A549 (cell line): ENCODE measurements at regions not wholly inside any gene's neighbourhood (a gene's known extent, or its start where the extent isn't known, plus 50 kb on each side); places are given as distances from the start of the nearest gene placed in this dataset.

Experiments
- CTCF ChIP-seq: fragments of >200 bp; sonication (Bioruptor Twin); formaldehyde crosslinking; IDR thresholded peaks from 3 replicates; pipeline ENCODE4 v1.5.1; 2016
- EP300 ChIP-seq, 2 experiments: fragments of >200 bp; sonication (Bioruptor Twin); formaldehyde crosslinking; IDR thresholded peaks; 2 replicates in 1 of 2; 3 replicates in 1 of 2; pipeline ENCODE4 v1.6.1; 2016 to 2017
- JUN ChIP-seq, 2 experiments: fragments of >200 bp; sonication (Bioruptor Twin); formaldehyde crosslinking; IDR thresholded peaks; 2 replicates in 1 of 2; 3 replicates in 1 of 2; pipeline ENCODE4 v1.6.1; 2016 to 2017
- POLR2A ChIP-seq: IDR thresholded peaks from 2 replicates; pipeline ENCODE4 v1.6.1; 2012; ENCODE audit warnings: mild to moderate bottlenecking, low read length
- REST ChIP-seq: fragments of 200-600 bp; sonication (generic); IDR thresholded peaks from 2 replicates; pipeline ENCODE4 v1.6.1; 2016; ENCODE audit warnings: antibody characterized with exemption, mild to moderate bottlenecking, moderate library complexity

- TF ChIP-seq EP300 (IDR thresholded peaks at IDR 0.05) (no peak), CTCF (no peak), JUN (IDR thresholded peaks at IDR 0.05) (no peak), POLR2A (no peak), REST (no peak)
These were observed 402.4 kb upstream of the DDI1 start for GRCh38 chr11:103633819-103634590.
